Tongue (tissue), 1 donor: ENCODE measurements at regions not wholly inside any gene's neighbourhood (a gene's known extent, or its start where the extent isn't known, plus 50 kb on each side); places are given as distances from the start of the nearest gene placed in this dataset.
"Not testable (repeated sequence)": the region's sequence is repeated elsewhere in the genome, so short reads cannot be mapped to it uniquely, and the experiment has no call there.

Experiments used
- DNase-seq: peaks from one replicate; pipeline ENCODE4 v3.0.0-alpha.2; 2015

DNA sequence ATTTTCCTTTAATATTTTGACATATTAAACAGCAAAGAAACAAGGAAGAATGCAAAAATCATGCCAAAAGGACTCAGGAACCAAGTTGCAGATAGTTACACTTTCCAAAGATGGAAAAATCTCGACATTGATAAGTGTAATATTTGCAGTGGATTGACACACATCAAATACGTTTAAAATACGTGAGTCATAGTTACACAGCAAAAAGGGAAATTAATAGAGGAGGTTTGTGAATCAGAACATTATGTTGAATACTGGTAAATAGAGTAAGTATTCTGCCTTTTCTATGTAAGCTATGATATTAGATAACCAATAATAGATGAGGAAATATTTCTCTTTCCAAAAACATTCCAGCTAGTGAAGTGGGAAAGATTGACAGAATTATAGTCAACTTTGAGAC, 1761.3 kb upstream of the IGFBP7 start:
- DNase-seq: no peak

DNA sequence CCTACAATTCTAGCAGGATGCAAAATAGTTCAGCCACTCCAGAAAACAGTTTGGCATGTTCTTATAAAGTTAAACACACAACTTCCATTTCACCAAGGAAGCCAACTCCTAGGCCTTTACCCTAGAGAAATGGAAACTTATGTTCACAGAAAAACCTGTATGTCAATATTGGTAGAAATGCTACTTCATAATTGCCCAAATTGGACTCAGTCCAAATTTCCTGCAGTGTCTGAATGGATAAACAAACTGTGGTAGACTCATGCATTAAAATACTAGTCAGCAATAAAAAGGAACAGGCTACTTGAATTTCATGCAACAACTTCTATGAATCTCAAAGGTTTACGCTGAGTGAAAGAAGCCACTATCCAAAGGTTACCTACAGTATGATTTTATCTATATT, 1738.8 kb upstream of the IGFBP7 start:
- no peak for DNase-seq

DNA sequence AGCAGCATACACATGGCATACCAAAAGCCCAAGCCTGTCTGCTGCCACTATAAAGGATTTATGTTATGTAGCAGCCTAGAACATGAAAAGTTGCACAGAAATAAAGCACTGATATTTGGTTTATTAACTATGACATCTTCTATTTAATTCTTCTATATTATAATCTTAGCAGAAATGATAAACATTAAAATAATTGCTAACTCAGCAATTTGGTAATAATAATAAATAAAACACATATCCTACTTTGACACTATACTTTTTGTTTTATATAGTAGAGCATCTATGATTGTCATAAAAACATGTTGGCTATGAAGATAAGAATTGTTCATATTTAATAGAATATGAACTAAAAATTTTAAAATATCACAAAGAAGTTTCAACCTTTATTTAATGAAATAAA, 1733.3 kb upstream of the IGFBP7 start:
- no peak for DNase-seq

DNA sequence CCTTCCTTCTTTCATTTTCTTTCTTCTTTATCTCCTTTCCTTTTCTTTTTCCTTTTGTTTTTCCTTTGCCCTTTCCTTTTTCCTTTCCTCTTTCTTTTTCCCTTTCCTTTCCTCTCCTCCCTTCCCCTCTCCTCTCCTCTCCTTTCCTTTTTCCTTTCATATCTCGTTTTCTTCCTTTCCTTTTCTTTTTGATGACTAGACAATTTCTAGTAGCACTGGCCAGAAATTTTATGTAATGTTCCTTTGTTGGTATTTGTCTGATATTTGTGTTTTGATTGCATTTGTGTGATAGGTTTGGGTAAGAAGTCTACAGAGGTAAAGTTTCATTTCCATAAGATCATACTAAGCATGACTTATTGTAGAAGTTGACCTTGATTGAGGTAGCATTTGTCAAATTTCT, 1722.9 kb upstream of the IGFBP7 start:
- no peak for DNase-seq

DNA sequence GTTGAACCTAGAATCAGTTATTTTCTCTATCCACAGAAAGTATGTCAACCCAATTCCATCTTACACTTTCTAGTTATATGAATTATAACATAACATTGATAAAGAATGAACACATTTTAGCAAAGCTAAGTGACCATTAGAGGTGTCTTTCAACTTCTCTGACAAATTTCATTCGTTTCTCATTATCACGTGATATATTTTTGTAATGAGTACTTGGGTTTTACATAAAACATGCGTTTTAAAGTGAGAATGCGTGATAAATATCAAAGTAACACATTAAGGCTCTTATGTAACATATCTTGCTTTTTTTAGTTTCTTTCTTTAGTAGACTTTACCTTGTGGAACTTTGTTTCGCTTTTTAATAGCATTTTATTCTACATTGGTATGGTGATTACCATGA, 1715.1 kb upstream of the IGFBP7 start:
- DNase-seq: no peak

DNA sequence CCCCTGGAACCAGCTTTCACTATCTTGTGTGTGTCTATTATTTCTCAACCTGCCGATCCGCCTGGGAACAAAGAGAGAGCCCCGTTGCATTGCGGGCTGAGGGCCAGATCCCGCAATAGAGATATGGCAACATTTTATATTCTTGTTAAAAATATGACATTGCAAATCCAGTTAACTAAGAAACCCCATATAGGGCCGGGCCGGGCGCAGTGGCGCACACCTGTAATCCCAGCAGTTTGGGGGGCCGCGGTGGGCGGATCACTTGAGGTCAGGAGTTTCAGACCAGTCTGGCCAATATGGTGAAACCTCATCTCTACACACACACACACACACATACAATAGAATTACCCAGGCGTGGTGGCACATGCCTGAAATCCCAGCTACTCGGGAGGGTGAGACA, 1708.4 kb upstream of the IGFBP7 start:
- DNase-seq: not testable (repeated sequence)

DNA sequence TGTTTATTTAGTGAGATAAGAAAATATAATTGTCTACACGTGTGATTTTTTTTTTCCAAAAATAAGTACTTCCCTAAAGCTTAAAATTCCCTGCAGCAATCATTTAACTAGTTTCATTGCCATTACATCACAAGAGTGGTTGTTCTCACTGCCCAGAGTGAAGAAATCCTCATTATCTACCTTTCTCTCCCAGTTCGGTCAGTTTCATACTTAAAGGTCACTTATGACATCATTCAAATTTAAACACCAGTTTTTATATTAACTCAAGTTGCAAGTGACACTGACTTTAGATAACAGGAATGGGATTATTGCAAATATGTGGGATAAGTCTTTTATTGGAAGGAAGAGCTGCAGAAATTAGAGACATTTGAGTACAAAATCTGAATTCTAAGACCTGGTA, 1699.8 kb upstream of the IGFBP7 start:
- DNase-seq: no peak

DNA sequence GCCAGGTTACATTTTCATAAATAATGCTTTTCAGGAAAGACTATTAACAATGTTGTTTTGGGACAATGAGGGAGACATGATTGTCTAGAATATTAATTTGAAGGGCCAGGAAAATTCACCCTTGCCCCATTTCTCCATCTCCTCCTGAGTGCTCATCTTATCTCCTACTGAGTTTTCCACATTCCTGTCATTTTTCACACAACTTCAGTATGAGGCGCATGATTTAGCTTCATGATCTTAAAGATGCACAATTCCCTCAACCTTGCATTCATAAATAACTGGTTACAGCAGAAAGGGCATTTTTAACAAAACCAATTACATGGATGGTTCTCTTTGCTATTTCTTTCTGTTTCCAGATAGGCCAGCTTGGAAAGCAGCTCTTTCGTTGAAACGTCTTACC, 1699.2 kb upstream of the IGFBP7 start:
- DNase-seq: no peak

DNA sequence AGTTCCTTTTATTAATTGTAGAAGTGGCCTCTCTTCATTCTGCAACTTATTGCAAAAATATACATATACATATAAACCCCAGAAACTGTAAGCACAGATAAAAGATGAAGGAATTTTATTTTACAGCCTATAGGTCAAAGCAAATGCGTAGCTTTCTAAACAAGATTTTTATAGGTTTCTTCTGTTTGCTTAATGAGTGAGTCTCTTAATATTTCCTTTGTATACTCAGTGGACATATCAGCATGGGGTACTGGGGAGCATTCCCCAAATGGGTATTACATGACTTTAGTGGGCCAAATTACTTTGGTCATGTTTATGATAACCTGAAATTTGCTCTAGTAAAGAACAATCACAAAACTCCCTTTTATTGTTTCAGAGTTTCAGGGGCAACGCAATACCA, 1698.6 kb upstream of the IGFBP7 start:
- no peak for DNase-seq

DNA sequence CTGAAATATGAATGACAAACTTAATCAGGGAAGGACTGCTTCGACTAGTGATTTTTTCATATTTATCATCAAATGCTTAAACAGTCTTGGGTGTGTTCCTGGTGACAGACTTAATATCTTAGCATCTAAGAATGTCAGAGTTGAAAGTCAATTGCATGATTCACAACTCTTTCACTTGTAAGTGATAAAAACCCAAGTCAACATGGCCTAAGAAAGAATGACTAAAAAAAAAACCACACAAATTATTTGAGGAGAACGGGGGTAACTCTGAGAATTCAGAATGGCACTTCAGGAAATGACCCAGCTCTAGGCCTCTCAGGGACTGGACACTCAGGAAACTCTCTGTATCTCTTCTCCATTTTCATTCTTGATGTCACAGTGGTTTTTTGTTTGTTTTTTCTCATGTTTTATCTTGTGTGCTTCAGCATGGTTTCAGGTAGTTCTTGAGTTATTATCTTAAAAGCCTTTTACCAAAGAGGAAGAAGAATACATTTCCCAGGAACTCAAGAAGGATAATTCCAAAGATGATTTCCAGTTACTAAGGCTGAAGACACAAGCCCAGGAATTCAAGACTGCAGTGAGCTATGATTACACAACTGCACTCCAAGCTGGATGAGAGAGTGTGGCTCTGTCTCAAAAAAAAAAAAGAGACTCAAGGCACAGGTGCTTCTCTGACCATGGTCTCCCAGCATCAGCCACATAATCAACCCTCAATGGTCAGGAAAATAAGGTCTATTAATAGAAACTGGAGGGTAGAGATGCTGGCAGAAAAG, 1697.8 kb upstream of the IGFBP7 start:
- no peak for DNase-seq

DNA sequence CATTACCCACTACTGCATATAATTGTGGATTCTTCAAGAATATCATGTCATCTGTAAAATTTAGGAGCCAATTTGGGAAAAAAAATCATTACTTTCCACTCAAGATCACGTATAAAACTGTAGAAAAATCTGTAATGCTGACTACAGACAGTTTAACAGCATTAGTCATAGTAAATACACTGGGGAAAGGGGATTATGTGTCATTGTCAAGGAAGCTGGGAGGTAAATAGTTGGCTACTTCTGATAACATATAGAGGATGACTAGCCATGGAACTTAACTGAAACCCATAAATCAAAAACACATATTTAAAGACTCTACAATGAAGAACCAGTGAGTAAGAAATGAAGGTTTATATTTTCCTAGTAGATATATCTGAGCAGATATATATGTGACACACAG, 1666.4 kb upstream of the IGFBP7 start:
- DNase-seq: no peak

DNA sequence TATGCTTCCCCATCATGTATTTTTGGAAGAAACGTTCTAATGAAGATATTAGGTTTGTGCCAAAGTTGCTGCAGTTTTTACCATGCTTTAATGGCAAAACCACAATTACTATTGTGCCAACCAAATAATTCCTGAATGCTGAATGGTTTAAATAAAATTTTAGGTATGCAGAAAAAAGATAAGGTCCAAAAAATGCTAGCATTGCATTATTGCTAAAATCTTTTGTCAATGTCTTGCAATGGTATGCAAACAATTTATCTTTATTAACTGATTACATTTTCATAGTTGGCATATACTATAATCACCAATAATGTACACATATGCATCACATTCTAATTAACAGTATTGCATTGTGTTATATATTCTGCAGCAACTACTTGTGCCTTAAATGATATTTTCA, 1657.4 kb upstream of the IGFBP7 start:
- DNase-seq: no peak

DNA sequence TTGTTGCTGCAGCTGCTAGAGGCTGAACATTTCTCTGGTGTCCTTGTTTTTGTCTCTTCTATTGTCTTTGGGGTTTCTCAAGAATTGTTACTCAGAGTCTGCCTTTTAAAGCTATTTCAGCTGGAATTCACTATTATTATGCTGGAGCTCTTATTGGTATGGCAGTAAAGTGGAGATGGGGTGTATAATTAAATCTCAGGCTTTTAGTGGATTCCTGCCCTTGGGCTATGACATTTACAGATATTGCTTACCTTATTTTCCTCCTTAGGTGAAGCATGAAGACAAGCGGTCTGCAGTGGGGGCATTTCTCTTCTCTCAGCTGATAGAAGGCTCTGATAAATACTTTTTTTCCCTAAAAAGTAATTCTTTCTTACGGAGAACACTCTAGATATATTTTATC, 1656.6 kb upstream of the IGFBP7 start:
- DNase-seq: no peak

DNA sequence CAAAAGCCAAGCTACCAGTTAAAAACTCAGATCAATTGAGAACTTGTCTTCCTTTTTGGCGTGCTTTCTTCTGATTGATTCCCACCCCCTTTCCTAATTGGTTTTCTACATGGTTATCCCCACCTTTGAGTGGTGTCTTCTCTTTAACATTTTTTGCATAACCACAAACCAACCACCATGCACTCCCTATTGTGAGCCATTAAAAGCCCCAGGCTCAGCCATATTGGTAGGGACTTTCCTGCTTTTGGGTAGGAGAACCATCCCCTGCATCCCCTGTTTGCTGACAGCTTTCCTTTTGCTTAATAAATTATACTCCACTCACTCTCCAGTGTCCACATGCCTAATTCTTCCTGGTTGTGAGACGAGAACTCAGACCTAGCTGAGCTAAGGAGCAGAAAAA, 1651.4 kb upstream of the IGFBP7 start:
- no peak for DNase-seq

DNA sequence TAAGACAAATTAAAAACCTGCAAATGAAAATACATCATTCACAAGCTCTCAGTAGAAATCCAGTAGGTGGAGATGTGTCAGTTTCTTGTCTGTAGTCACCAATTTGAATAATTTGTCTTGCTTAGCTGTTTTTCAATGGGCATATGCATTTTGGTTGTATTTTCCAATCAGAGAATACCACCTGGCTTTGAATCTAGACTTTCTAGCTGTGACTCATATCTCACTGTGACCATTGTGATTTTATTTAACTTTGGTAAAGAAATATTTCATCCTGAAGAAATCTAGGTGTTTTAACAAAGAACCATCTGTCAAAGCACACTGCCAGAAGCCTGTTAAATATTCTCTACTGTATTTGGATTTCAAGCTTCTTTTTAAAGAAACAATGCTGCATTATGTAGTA, 1650.6 kb upstream of the IGFBP7 start:
- no peak for DNase-seq

DNA sequence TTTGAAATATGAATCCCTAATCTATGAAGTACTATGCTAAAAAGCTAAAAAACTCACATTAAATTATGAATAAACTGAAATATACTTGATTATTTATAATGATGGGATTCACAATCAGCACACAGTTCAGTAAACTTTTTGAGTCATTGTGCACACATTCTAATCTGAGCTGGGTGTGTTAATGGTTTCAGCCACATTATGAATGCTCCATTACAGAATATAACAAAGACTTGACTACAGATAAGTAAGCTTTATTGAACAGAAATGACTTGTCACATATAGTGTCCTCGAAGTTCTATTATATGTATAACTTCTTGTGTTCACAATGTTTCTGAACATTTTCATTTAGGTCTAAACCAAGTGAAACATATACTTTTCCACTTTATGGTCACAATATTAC, 1649.9 kb upstream of the IGFBP7 start:
- no peak for DNase-seq

DNA sequence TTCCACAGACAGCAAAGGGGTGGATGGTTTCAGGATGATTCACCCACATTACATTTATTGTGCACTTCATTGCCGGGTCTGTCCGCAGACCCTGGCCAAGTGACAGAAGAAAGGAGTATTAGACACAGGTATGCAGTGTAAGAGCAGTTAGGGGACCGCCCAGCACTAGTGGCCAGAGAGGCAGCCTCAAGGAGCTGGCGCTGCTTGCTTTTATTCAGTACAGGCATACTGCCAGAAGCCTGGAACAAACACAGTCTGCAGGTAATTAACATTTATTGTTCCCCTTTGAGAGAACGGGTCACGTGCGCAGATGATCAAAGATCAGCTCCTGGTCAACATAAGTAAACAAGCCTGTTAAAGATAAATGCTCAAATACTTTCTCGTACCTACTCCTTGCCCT, 1639.0 kb upstream of the IGFBP7 start:
- peak; percentile 1 for DNase-seq

DNA sequence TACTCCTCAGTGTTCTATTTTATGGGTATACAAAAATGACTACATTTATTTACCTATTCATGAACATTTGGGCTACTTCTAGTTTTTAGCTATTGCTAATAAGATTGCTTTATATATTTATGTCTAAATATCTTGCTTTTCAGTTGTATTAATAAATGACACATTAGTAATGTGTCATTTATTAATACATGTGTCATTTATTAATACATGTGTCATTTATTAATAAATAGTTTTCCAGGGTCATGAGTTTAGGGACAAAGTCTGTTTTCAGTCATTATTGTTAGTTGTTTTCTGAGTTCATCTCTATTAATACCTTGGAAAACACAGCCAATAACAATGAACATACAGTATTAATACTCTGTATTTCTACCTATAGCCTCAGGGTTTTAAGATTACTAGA, 1630.7 kb upstream of the IGFBP7 start:
- no peak for DNase-seq

DNA sequence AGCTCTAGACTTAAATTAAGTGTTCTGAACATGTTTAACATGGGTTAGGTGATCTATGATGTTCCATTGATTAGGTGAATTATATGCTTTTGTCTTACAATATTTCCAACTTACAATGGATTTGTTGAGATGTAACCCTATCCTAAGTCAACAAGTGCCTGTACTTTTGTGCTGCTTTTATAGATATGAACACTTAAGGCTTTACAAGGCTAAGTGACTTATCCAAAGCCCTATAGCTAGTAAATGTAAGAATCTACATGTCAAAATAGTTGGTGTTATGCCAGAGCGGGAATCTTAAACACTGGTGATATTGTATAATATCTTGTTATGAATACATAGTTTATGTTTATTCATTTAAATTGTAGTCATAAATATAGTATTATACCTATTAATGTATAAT, 1629.1 kb upstream of the IGFBP7 start:
- no peak for DNase-seq

DNA sequence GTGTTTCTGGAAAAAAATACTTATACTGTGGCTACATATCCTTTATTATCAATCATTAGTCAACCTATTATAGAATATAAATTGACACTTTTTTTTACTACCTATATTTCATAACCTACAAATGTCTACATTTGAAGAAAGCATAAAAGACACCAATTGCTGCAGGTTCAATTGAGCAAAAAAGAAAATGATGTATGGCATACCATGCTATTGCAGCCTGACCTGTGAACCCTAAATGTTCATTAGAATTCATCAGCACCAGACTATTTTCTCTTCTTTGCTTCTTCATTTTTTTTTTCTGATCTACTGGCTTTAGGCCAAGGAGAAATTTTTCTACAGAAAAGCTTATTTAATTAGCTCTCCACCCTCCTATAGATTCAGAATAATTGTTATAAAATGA, 1628.2 kb upstream of the IGFBP7 start:
- no peak for DNase-seq

DNA sequence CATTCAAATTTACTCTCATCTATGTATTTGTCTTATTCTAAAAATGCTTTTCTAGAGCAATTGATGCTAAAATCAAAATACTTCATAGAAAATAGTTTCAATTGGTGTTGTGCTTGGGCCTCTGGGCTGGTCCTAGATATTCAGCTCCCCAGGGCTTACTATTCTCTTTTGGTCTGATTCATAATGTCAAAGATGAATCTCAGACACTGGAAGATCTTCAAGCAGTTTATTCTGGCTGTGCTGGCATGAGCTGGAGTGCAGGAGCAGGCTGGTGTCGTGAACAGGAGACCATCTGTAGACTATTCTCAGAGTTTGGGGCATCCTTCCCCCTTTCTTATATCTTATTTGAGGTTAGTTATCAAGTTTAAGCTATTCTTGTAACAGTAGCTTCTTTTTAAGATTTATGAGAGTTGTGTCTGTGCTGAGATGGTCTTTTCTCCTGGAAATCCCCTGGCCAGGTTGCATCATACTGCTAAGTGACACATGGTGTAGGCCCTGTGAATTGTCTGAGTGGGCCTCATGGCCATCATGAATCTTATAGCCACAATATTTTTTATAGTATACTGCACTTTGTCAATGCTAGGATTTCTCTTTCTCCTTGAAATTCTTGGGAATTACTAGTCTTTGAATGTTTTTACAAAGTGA, 1624.0 kb upstream of the IGFBP7 start:
- no peak for DNase-seq

DNA sequence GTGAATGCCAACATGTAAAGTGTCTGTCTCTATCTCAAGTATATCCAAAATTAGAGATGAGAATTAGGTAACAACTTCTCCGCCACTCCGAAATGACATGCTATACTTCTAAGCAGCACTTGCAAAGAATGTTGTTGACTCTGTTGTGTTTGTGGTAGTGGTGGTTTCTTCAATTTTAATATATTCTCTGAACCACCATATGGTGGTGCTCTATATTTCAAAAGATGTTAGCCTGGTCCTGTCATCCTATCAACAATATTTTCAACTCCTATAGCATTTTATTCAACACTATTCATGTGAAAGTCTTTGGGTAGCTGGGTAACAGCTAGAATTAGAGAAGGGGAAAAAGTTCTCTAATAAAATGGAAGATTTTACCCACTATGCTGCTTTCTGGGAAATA, 1622.8 kb upstream of the IGFBP7 start:
- DNase-seq: no peak

DNA sequence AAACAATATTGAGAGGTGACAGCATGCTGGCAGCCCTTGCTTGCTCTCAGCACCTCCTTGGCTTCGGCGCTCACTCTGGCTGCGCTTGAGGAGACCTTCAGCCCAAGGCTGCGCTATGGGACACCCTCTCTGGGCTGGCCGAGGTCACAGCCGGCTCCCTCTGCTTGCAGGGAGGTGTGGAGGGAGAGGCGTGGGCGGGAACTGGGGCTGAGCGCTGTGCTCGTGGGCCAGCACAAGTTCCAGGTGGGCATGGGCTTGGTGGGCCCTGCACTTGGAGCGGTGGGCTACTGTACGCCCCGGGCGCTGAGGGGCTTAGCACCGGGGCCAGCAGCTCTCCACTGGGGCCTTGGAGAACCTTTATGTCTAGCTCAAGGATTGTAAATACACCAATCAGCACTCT, 1613.8 kb upstream of the IGFBP7 start:
- no peak for DNase-seq

DNA sequence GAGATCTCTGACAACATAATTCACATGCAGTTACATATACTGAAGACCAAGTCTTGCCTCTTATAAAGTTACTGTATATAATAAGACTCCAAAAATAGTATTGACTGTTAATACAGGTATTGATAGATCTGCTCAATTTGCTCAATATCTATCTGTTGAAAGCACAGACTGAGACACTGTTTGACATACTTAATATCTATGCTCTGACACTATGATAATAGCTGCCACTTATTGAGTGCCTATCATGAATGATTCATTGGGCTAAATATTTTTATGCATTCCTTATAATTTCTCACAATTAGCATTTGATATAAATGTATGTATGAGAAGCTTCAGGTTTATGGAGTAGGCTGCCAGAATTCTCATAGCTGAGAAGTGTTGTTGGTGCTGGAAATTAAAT, 1600.9 kb upstream of the IGFBP7 start:
- DNase-seq: no peak

DNA sequence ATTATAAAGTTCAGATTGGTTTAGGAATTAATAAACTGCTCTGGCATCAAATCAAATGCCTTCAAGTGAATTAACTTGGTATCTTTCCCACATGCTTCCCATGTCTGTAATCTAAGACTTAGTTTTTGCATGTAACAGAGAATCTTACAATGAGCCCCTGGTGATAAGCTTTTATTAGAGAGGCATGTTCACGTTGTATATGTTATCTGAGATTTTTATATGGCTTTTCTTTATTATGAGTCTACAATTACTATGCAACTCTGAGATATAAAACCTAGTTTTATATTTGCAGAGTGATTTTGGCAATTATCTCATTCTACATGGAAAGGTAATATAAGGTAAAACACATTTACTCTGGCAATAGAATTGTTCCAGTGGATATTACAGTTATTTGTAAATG, 1578.4 kb upstream of the IGFBP7 start:
- DNase-seq: no peak
